HCT116 (cell line): ENCODE measurements at regions not wholly inside any gene's neighbourhood (a gene's known extent, or its start where the extent isn't known, plus 50 kb on each side); places are given as distances from the start of the nearest gene placed in this dataset.
"Not testable (repeated sequence)": the region's sequence is repeated elsewhere in the genome, so short reads cannot be mapped to it uniquely, and the experiment has no call there.

ENCODE experiments used
- ATAC-seq: fragments of 200-7000 bp; cut with Tn5 transposase; 2 replicates; pipeline ENCODE4 v1.9.1; 2020; ENCODE audit warnings: mild to moderate bottlenecking, moderate library complexity
- BruUV-seq: library from RNA; stranded (reverse); fragments of 400-500 nt; replicated peaks from 2 replicates; lab custom pipeline; 2021; lab: Mats Ljungman, UMichigan
- CTCF ChIA-PET: fragments of 300-600 bp; sonication (Branson Sonifier 250); formaldehyde crosslinking; loops from one replicate; lab custom pipeline; 2021; ENCODE audit warnings: antibody characterized with exemption; lab: Charles Lee
- POLR2A ChIA-PET: fragments of 300-600, 350-600 bp; sonication (Branson Sonifier 250); formaldehyde crosslinking; loops from one replicate; lab custom pipeline; 2021; ENCODE audit warnings: antibody characterized with exemption; lab: Charles Lee
- RAD21 ChIA-PET, 2 experiments: fragments of 300-600 bp; sonication (Branson Sonifier 250); formaldehyde crosslinking; loops; one replicate each; lab custom pipeline; 2023; ENCODE audit warnings: low total read pairs in 2 of 2; ENCODE audit not compliant: uncharacterized antibody in 2 of 2, unreplicated experiment in 2 of 2, low non-redundant PET in 1 of 2; lab: Charles Lee
- DNase-seq: peaks from one replicate; pipeline ENCODE4 v3.0.0-alpha.2; 2010; ENCODE audit warnings: low read depth, low spot score
- H2AFZ ChIP-seq: fragments of 200-600 bp; shearing (Covaris generic), sonication (generic); 2 replicates; pipeline ENCODE4 v1.6.1; 2017; ENCODE audit warnings: low read depth, mixed run types, mixed read lengths, antibody characterized with exemption, low read length; ENCODE audit not compliant: poor library complexity, severe bottlenecking
- H3K27ac ChIP-seq: 2 replicates; pipeline ENCODE4 v1.5.1; 2012; ENCODE audit warnings: low read depth, low read length
- H3K27me3 ChIP-seq: fragments of 200-600 bp; sonication (generic); 2 replicates; pipeline ENCODE4 v1.6.1; 2016; ENCODE audit warnings: mixed run types, low read length, mixed read lengths; ENCODE audit not compliant: insufficient read depth
- H3K36me3 ChIP-seq, 2 experiments: fragments of 200-500 bp in 1 of 2; fragments of 200-600 bp in 1 of 2; sonication (Bioruptor generic) in 1 of 2; sonication (generic) in 1 of 2; 2 replicates each; pipeline versions ENCODE4 v1.5.1 to v1.6.1; 2014 to 2016; ENCODE audit warnings: low read length in 2 of 2, inconsistent platforms in 1 of 2, mixed read lengths in 1 of 2, mixed run types in 1 of 2; ENCODE audit not compliant: insufficient read depth in 2 of 2, control insufficient read depth in 1 of 2
- H3K4me1 ChIP-seq, 2 experiments: fragments of 200-600 bp in 1 of 2; sonication (generic) in 1 of 2; 2 replicates each; pipeline versions ENCODE4 v1.5.1 to v1.6.1; 2012 to 2017; ENCODE audit warnings: low read length in 2 of 2, inconsistent platforms in 1 of 2, mild to moderate bottlenecking in 1 of 2, mixed read lengths in 1 of 2, mixed run types in 1 of 2, moderate library complexity in 1 of 2; ENCODE audit not compliant: insufficient read depth in 2 of 2, control insufficient read depth in 1 of 2
- H3K4me2 ChIP-seq: fragments of 200-600 bp; sonication (generic); 2 replicates; pipeline ENCODE4 v1.6.1; 2017; ENCODE audit warnings: mixed run types, low read length, mixed read lengths
- H3K4me3 ChIP-seq, 2 experiments: fragments of 200-600 bp in 1 of 2; sonication (generic) in 1 of 2; replicated peaks in 1 of 2; 2 replicates each; pipeline ENCODE4 v1.5.1; 2011 to 2016; ENCODE audit warnings: low read length in 2 of 2, control low read depth in 1 of 2, low read depth in 1 of 2, mild to moderate bottlenecking in 1 of 2, mixed read lengths in 1 of 2, mixed run types in 1 of 2
- H3K79me2 ChIP-seq: fragments of 200-600 bp; sonication (generic); 2 replicates; pipeline ENCODE4 v1.6.1; 2017; ENCODE audit warnings: mild to moderate bottlenecking, mixed run types, low read length, moderate library complexity, mixed read lengths; ENCODE audit not compliant: insufficient read depth
- H3K9ac ChIP-seq: fragments of 200-600 bp; sonication (generic); 2 replicates; pipeline ENCODE4 v1.6.1; 2016; ENCODE audit warnings: low read length, mixed read lengths
- H3K9me2 ChIP-seq: fragments of 200-600 bp; sonication (generic), shearing (Covaris generic); 2 replicates; pipeline ENCODE4 v1.6.1; 2017; ENCODE audit warnings: mixed run types, mild to moderate bottlenecking, moderate library complexity; ENCODE audit not compliant: insufficient read depth
- H3K9me3 ChIP-seq, 2 experiments: fragments of 200-500 bp in 1 of 2; fragments of 200-600 bp in 1 of 2; sonication (Bioruptor generic) in 1 of 2; sonication (generic) in 1 of 2; 2 replicates each; pipeline ENCODE4 v1.6.1; 2014 to 2017; ENCODE audit warnings: low read length in 2 of 2, mixed read lengths in 2 of 2, inconsistent platforms in 1 of 2, low read depth in 1 of 2, mild to moderate bottlenecking in 1 of 2, mixed run types in 1 of 2, moderate library complexity in 1 of 2; ENCODE audit not compliant: control insufficient read depth in 1 of 2, insufficient read depth in 1 of 2
- H4K20me1 ChIP-seq: fragments of 200-600 bp; sonication (generic), shearing (Covaris generic); 2 replicates; pipeline ENCODE4 v1.6.1; 2017; ENCODE audit warnings: mixed run types, mild to moderate bottlenecking, moderate library complexity; ENCODE audit not compliant: insufficient read depth
- CEBPB ChIP-seq: IDR thresholded peaks from 2 replicates; pipeline ENCODE4 v1.6.1; 2012; ENCODE audit warnings: low read depth
- CTCF ChIP-seq, 3 experiments: fragments of 200-600 bp in 1 of 3; sonication (generic) in 1 of 3; IDR thresholded peaks in 2 of 3; conservative IDR thresholded peaks in 1 of 3; 2 replicates each; pipeline ENCODE4 v1.5.1; 2012 to 2017; ENCODE audit warnings: low read depth in 2 of 3, low read length in 2 of 3, antibody characterized with exemption in 1 of 3, borderline replicate concordance in 1 of 3, control low read depth in 1 of 3, mild to moderate bottlenecking in 1 of 3, mixed read lengths in 1 of 3, mixed run types in 1 of 3, moderate library complexity in 1 of 3; ENCODE audit not compliant: insufficient read depth in 1 of 3
- JUND ChIP-seq: IDR thresholded peaks from 2 replicates; pipeline ENCODE4 v1.6.1; 2012
- POLR2AphosphoS5 ChIP-seq: IDR thresholded peaks from 2 replicates; pipeline ENCODE4 v1.6.1; 2011; ENCODE audit warnings: mild to moderate bottlenecking, low read depth, low read length, moderate library complexity
- SRF ChIP-seq: IDR thresholded peaks from 2 replicates; pipeline ENCODE4 v1.6.1; 2012; ENCODE audit warnings: low read depth
- TCF7L2 ChIP-seq: IDR thresholded peaks from 2 replicates; pipeline ENCODE4 v1.7.0; 2011; ENCODE audit warnings: borderline replicate concordance, inconsistent platforms; ENCODE audit not compliant: insufficient read depth, insufficient read length; ENCODE audit errors: extremely low read depth
- YY1 ChIP-seq: IDR thresholded peaks from 2 replicates; pipeline ENCODE4 v1.6.1; 2011; ENCODE audit warnings: low read length, low read depth, moderate library complexity, mild to moderate bottlenecking; ENCODE audit not compliant: insufficient replicate concordance; ENCODE audit errors: extremely low read depth
- ZFX ChIP-seq: fragments of 450-650 bp; IDR thresholded peaks from 2 replicates; pipeline ENCODE4 v1.6.1; 2017
- intact Hi-C: fragments of 100-400 bp; cut with micrococcal nuclease; formaldehyde crosslinking; loops from 2 replicates; pipeline ENCODE4 v1.10.0; 2022

GRCh38 chr1:187067160-187067559 is 238.4 kb downstream of the PLA2G4A start (continued):
- TF ChIP-seq CTCF (IDR thresholded peaks at IDR 0.05 in 2 of 3, conservative IDR thresholded peaks at IDR 0.05 in 1 of 3; ENCODE audit: borderline replicate concordance in 1 of 3, insufficient read depth in 1 of 3, low read depth in 2 of 3, low read length in 2 of 3): no peak

GRCh38 chr1:187070076-187070475 is 241.3 kb downstream of the PLA2G4A start:
- BruUV-seq: no TSS peak
- Histone ChIP-seq H2AFZ (peak overlapping the region; percentile 25), H3K4me2 (no peak overlapping the region), H3K9me3 (no peaks in the 10 kb centered on the region), H3K27ac (no peak overlapping the region), H4K20me1 (no peaks in the 10 kb centered on the region), H3K9me2 (no peaks in the 10 kb centered on the region), H3K4me1 (no peaks in the 10 kb centered on the region), H3K79me2 (no peaks in the 10 kb centered on the region), H3K4me3 (no peak overlapping the region), H3K9ac (no peak overlapping the region), H3K36me3 (no peaks in the 10 kb centered on the region), H3K27me3 (no peaks in the 10 kb centered on the region)
- ChIA-PET RAD21 (no interaction called here), POLR2A (no interaction called here), CTCF (no interaction called here)
- intact Hi-C loops: no loop called here
- TF ChIP-seq ZFX: no peak
- TF ChIP-seq JUND: no peak
- no peak for TF ChIP-seq YY1
- no peak for TF ChIP-seq SRF
- TF ChIP-seq TCF7L2: no peak
- no peak for TF ChIP-seq POLR2AphosphoS5
- no peak for TF ChIP-seq CEBPB
- DNase-seq (no peak), ATAC-seq (no peak)

GRCh38 chr1:187072262-187073034 is 243.7 kb downstream of the PLA2G4A start:
- CTCF ChIA-PET, H3K36me3 ChIP-seq, H2AFZ ChIP-seq, H3K9me2 ChIP-seq, H4K20me1 ChIP-seq, RAD21 ChIA-PET, H3K9me3 ChIP-seq, BruUV-seq, H3K4me2 ChIP-seq, H3K4me1 ChIP-seq, POLR2A ChIA-PET, H3K27ac ChIP-seq, H3K79me2 ChIP-seq, H3K27me3 ChIP-seq, H3K4me3 ChIP-seq, ATAC-seq, intact Hi-C loops, H3K9ac ChIP-seq, DNase-seq: not testable (repeated sequence)

GRCh38 chr1:187073035-187073560 is 244.3 kb downstream of the PLA2G4A start:
- RAD21 ChIA-PET, intact Hi-C loops, H3K27me3 ChIP-seq, H3K9me3 ChIP-seq, ATAC-seq, H2AFZ ChIP-seq, DNase-seq, H3K4me3 ChIP-seq, H3K9ac ChIP-seq, H3K79me2 ChIP-seq, CTCF ChIA-PET, H3K36me3 ChIP-seq, H3K27ac ChIP-seq, H3K4me1 ChIP-seq, H3K4me2 ChIP-seq, POLR2A ChIA-PET, H3K9me2 ChIP-seq, H4K20me1 ChIP-seq, BruUV-seq: not testable (repeated sequence)
